CD4-positive, alpha-beta T cell (primary cell): ENCODE measurements at regions not wholly inside any gene's neighbourhood (a gene's known extent, or its start where the extent isn't known, plus 50 kb on each side); places are given as distances from the start of the nearest gene placed in this dataset.

ENCODE experiments used
- ATAC-seq: fragments of 200-7000 bp; cut with Tn5 transposase; one replicate; pipeline ENCODE4 v1.10.0; 2022; ENCODE audit warnings: mild to moderate bottlenecking; ENCODE audit not compliant: poor library complexity
- CTCF ChIA-PET: fragments of 350-600 bp; sonication (Branson Sonifier 250); formaldehyde crosslinking; loops from one replicate; lab custom pipeline; 2021; ENCODE audit warnings: antibody characterized with exemption, inconsistent platforms; lab: Charles Lee
- POLR2A ChIA-PET: fragments of 350-600 bp; sonication (Branson Sonifier 250); formaldehyde crosslinking; loops from one replicate; lab custom pipeline; 2021; ENCODE audit warnings: antibody characterized with exemption, inconsistent platforms; lab: Charles Lee
- DNase-seq, 14 experiments: peaks; one replicate each; pipeline ENCODE4 v3.0.0-alpha.2; 2013 to 2020; ENCODE audit warnings: mixed read lengths in 2 of 14
- H3K27ac ChIP-seq, 2 donors: one replicate each; pipeline versions ENCODE4 v1.5.1 to v1.7.0; 2013; ENCODE audit warnings: low read length in 2 of 2, low read depth in 1 of 2, mild to moderate bottlenecking in 1 of 2
- H3K27me3 ChIP-seq, 2 experiments: 1 replicate in 1 of 2; 2 replicates in 1 of 2; pipeline versions ENCODE4 v1.6.1 to v1.7.0; 2013; ENCODE audit warnings: low read length in 2 of 2, control low read depth in 1 of 2, mild to moderate bottlenecking in 1 of 2, moderate library complexity in 1 of 2; ENCODE audit not compliant: insufficient read depth in 2 of 2, control insufficient read depth in 1 of 2
- H3K36me3 ChIP-seq: one replicate; pipeline ENCODE4 v1.6.1; 2013; ENCODE audit warnings: low read length, control low read depth; ENCODE audit not compliant: insufficient read depth
- H3K4me1 ChIP-seq: one replicate; pipeline ENCODE4 v1.6.1; 2013; ENCODE audit warnings: low read length, control low read depth; ENCODE audit not compliant: insufficient read depth
- H3K4me3 ChIP-seq: one replicate; pipeline ENCODE4 v1.5.1; 2013; ENCODE audit warnings: mild to moderate bottlenecking, low read length, moderate library complexity
- H3K9me3 ChIP-seq, 2 experiments: 1 replicate in 1 of 2; 2 replicates in 1 of 2; pipeline versions ENCODE4 v1.6.1 to v1.7.0; 2013; ENCODE audit warnings: low read length in 2 of 2, mild to moderate bottlenecking in 2 of 2, control low read depth in 1 of 2, moderate library complexity in 1 of 2; ENCODE audit not compliant: control insufficient read depth in 1 of 2, insufficient read depth in 1 of 2
- H3K27ac Mint-ChIP-seq: one replicate; pipeline ENCODE4 v1.8.0; 2020; ENCODE audit warnings: mixed read lengths
- H3K27me3 Mint-ChIP-seq: one replicate; pipeline ENCODE4 v1.8.0; 2021; ENCODE audit warnings: mixed read lengths
- H3K36me3 Mint-ChIP-seq: one replicate; pipeline ENCODE4 v1.8.0; 2021; ENCODE audit warnings: low read depth, mixed read lengths
- H3K4me1 Mint-ChIP-seq: one replicate; pipeline ENCODE4 v1.8.0; 2021; ENCODE audit warnings: low read depth, mixed read lengths
- H3K4me3 Mint-ChIP-seq: one replicate; pipeline ENCODE4 v1.8.0; 2020; ENCODE audit warnings: mild to moderate bottlenecking, mixed read lengths
- H3K9me3 Mint-ChIP-seq: one replicate; pipeline ENCODE4 v1.8.0; 2020; ENCODE audit warnings: mixed read lengths
- intact Hi-C, 2 experiments: fragments of 100-400 bp; cut with DNase I in 1 of 2; cut with micrococcal nuclease in 1 of 2; formaldehyde crosslinking; loops; one replicate each; pipeline versions ENCODE4 v1.15.1 to v1.9.0; 2023 to 2025; cut with DNase I, micrococcal nuclease
- TF ChIP-seq, protein P1 (sequence below): fragments of 200-600 bp; IDR thresholded peaks from one replicate; pipeline ENCODE4 v1.8.0; 2022; ENCODE audit warnings: antibody characterized with exemption, mild to moderate bottlenecking

DNA sequence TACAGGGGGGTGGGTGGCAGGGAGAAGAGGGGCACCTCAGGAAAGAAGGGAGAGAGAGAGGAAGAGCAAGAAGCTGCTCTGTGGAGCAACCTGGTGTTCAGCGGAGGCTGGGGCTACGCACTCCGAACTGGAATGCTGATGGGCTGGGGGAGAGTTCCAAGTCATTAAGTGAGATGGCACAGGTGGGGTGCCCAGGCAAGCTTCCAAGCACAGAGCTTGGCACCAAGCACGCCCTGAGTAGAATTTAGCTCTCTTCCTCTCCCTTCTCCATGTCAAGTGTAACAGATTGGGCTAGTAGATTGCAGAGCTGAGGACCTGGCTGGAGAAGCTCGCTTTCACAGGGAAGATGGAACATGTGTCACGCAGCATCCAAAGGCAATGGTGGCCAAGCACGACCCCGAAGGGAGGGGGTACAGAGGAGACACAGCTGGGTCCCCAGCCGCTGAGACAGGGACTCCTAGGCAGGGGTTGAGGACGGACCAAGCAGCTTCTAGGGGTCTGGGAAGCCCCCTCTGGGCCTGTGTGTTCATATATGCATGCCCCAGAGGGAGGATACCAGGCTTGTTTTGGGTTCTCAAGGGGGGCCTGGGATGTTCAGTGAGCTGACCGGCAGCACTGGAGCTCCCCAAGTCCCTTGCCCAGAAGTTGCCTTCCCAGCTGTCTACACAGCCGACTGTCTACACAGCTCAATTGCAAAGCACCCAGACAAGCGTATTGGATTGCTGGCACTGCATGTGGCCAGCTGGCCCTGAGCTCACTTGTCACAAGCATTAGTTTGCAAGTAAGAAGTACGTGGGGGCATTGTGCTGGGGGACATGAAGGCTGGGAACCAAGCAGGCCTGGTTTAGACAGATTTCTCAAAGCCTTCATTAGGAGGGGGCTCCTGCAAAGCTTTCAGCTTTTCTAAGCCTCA, 247.8 kb downstream of the ENGASE start:
- ChIA-PET CTCF (no interaction called here), POLR2A (no interaction called here)
- Histone ChIP-seq H3K9me3 (no peaks in the 10 kb centered on the region), H3K4me1 (no peaks in the 10 kb centered on the region), H3K36me3 (no peaks in the 10 kb centered on the region), H3K4me3 (no peak overlapping the region), H3K27me3 (peaks cover 7 to 20% of the 10 kb centered on the region in 2 experiments), H3K27ac (no peak overlapping the region)
- Mint-ChIP-seq H3K27ac (no peak overlapping the region), H3K4me3 (no peak overlapping the region), H3K4me1 (no peaks in the 10 kb centered on the region), H3K27me3 (peaks cover 60% of the 10 kb centered on the region), H3K9me3 (no peaks in the 10 kb centered on the region), H3K36me3 (no peaks in the 10 kb centered on the region)
- DNase-seq: no peak
- TF ChIP-seq, protein P1, sequence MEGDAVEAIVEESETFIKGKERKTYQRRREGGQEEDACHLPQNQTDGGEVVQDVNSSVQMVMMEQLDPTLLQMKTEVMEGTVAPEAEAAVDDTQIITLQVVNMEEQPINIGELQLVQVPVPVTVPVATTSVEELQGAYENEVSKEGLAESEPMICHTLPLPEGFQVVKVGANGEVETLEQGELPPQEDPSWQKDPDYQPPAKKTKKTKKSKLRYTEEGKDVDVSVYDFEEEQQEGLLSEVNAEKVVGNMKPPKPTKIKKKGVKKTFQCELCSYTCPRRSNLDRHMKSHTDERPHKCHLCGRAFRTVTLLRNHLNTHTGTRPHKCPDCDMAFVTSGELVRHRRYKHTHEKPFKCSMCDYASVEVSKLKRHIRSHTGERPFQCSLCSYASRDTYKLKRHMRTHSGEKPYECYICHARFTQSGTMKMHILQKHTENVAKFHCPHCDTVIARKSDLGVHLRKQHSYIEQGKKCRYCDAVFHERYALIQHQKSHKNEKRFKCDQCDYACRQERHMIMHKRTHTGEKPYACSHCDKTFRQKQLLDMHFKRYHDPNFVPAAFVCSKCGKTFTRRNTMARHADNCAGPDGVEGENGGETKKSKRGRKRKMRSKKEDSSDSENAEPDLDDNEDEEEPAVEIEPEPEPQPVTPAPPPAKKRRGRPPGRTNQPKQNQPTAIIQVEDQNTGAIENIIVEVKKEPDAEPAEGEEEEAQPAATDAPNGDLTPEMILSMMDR: no peak
- ATAC-seq: no peak
- intact Hi-C loops: no loop called here

DNA sequence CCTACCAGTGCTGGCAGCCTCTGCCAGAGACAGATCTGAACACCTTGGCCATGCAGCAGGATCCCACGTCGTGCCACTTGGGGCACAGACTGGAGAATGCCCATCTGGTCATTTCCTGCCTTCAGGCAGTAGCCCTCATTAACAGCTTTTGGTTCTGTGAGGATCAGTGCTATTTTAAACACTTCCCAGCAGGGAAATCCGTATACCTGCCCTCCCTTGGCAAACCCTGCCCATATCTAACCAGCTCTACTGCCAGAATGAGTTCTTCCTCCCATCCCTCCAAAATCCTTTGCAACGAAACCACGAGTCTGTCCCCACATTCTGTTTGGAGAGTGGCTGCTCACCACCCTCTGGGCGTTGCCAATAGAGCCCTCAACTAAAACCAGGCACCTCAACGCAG, 245.7 kb downstream of the ENGASE start:
- H3K27me3 Mint-ChIP-seq: peaks cover 53% of the 10 kb centered on the region
- ATAC-seq (no peak), DNase-seq (no peak)
- CTCF ChIA-PET: no interaction called here
- H3K36me3 ChIP-seq: no peaks in the 10 kb centered on the region
- no peak overlapping the region for H3K4me3 Mint-ChIP-seq
- TF ChIP-seq, protein P1: no peak
- peaks cover 0 to 8% of the 10 kb centered on the region in 2 experiments for H3K9me3 ChIP-seq
- H3K4me1 Mint-ChIP-seq: no peaks in the 10 kb centered on the region
- H3K27ac Mint-ChIP-seq: no peak overlapping the region
- POLR2A ChIA-PET: no interaction called here
- H3K4me3 ChIP-seq: no peak overlapping the region
- intact Hi-C loops: no loop called here
- no peaks in the 10 kb centered on the region for H3K9me3 Mint-ChIP-seq
- H3K36me3 Mint-ChIP-seq: no peaks in the 10 kb centered on the region
- no peaks in the 10 kb centered on the region for H3K4me1 ChIP-seq
- H3K27ac ChIP-seq: no peak overlapping the region
- H3K27me3 ChIP-seq: peaks cover 20% of the 10 kb centered on the region in 2 experiments

DNA sequence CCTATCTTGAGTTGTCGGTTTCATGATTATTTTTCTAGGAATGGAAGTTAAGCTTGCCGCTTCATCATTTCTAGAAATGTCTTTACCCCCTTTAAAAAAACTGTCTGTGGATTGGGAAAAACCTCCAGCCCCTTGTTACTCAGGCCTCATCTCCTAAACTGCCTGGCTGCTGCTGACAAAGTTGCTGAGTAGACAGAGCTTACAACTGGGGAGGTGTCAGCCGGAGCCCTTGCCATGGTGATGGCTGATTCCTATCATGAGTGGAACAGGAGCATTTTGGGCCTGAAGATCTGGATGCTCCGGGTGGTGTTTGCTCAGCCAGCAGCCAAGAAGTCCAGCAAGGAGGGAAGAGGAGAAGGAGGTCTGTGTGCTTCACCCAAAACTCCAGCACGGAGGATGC, 243.3 kb downstream of the ENGASE start:
- H3K9me3 ChIP-seq: peaks cover 0 to 9% of the 10 kb centered on the region in 2 experiments
- H3K4me3 Mint-ChIP-seq: no peak overlapping the region
- DNase-seq (no peak), ATAC-seq (no peak)
- H3K27me3 ChIP-seq: peaks cover 17 to 30% of the 10 kb centered on the region in 2 experiments
- no peaks in the 10 kb centered on the region for H3K36me3 ChIP-seq
- H3K27ac Mint-ChIP-seq: no peak overlapping the region
- H3K27ac ChIP-seq: no peak overlapping the region
- intact Hi-C loops: no loop called here
- H3K4me1 Mint-ChIP-seq: no peaks in the 10 kb centered on the region
- H3K36me3 Mint-ChIP-seq: no peaks in the 10 kb centered on the region
- TF ChIP-seq, protein P1: no peak
- no peak overlapping the region for H3K4me3 ChIP-seq
- POLR2A ChIA-PET: no interaction called here
- H3K4me1 ChIP-seq: no peaks in the 10 kb centered on the region
- H3K27me3 Mint-ChIP-seq: peaks cover 60% of the 10 kb centered on the region
- no peaks in the 10 kb centered on the region for H3K9me3 Mint-ChIP-seq
- CTCF ChIA-PET: no interaction called here
